ENCODE measurements at regions not wholly inside any gene's neighbourhood (a gene's known extent, or its start where the extent isn't known, plus 50 kb on each side); places are given as distances from the start of the nearest gene placed in this dataset.

DNA sequence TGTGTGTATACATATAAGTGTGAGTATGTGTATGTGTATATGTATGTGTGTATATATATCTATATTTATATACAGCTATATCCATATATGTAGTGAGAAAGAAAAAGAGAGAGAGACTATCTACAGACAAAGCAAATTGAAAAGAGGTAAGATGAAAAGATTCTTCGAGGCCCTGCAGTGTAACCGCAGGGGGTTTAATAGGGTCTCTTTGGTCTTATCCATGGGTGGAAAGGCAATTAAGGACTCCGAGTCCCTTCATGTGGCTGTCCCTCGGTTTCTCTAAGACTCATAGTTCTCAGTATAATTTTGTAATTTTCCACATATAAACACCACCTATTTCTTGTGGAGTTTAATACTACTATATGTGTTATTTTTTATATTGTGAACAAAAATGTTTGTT, 50.6 kb upstream of the JAZF1 start:
- in situ Hi-C loops (cut with HindIII; ENCODE audit: low sequenced_read_pairs) = no loop called here
- DNase-seq (ENCODE audit: low spot score) = no peak

DNA sequence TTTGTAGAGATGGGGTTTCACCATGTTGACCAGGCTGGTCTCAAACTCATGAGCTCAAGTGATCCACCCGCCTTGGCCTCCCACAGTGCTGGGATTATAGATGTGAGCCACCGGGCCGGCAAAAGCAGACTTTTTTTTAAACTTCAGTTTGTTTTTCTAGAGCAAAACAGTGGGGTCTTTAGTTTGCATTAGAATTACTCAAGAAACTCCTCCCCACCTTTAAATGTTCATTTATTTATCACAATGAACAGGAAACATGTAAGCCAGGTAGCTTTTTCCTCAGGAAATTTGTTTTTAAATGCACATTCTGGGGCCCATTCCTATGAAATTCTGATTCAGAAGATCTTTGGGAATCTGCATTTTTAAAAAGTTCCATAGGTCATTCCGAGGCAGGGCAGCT, 56.0 kb upstream of the JAZF1 start:
- DNase-seq (ENCODE audit: low spot score) = no peak
- in situ Hi-C loops (cut with HindIII; ENCODE audit: low sequenced_read_pairs) = no loop called here

DNA sequence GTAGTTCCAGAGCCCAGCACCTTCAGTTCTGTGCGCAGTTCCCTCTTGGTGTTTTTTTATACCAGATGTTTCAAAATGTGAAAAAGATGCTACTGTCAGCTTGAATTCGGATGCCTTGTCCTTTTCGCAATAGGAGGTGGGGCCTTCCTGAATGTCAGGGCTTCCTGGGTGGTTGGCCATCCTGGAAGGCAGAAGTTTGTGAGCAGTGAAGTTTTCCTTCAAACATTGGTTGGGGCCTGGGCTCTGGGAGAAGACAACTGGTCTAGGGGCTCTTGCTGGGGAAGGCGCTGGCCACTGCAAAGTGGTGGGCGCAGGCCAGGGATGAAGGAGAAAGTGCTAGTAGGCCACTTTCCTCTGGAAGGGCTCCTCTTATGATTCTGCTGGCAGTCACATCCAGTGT, 56.8 kb upstream of the JAZF1 start:
- in situ Hi-C loops (cut with HindIII; ENCODE audit: low sequenced_read_pairs) = no loop called here
- DNase-seq (ENCODE audit: low spot score) = no peak

DNA sequence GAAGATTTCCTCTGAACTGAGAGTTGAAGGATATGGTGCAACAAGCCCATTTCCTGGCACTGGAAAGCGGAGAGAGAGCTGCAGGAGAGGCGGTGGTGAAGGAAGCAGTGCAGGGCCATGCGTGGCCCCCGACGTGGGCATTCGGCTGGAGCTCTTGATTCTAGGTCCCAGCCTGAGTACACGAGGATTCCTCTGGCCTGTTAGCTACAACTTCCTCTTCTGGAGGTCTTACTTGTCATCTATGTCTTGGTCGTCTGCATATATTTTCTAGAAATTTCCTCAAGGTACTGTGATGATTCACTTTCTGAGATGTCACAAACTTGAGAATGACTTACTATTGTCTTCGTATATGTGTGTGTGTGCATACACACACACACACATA, 59.2 kb upstream of the JAZF1 start:
- in situ Hi-C loops (cut with HindIII; ENCODE audit: low sequenced_read_pairs) = no loop called here
- no peak for DNase-seq (ENCODE audit: low spot score)

DNA sequence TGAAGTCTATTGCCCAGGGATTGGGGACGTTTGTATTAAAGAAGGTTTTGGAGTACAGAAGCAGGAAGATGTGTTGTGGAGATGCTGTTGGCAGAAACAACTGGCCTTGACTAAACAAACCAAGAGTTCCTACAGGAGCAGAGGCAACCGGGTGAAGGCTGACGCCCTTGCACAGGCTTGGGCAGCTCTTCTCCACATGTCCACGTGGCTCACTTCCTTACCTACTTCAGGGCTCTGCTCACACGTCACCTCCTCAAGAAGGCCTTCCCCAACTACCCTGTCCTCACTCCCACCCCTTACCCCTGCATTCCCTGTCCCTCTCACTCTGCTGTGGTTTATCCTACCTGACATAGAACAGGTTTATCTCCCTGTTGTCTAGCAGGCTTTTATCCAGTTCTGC, 59.9 kb upstream of the JAZF1 start:
- no peak for DNase-seq (ENCODE audit: low spot score)
- in situ Hi-C loops (cut with HindIII; ENCODE audit: low sequenced_read_pairs) = no loop called here

DNA sequence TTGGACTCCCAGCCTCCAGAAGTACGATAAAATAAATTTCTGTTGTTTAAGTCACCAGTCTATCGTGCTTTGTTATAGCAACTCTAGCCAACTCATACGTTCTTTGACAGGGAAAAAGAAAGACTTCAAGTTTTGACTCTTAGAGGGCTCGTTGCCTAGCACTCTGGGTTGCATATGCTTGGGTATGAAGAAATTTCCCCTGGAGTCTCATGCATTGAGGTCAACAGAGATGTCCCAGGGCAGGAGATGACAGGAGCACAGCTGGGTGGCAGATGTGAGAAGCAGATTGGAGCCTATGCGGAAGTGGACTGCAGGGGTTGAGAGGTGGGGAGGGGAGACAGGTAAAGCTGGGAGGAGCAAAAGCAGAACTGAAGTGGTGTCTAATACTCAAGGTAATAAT, 63.3 kb upstream of the JAZF1 start:
- in situ Hi-C loops (cut with HindIII; ENCODE audit: low sequenced_read_pairs) = no loop called here
- no peak for DNase-seq (ENCODE audit: low spot score)

DNA sequence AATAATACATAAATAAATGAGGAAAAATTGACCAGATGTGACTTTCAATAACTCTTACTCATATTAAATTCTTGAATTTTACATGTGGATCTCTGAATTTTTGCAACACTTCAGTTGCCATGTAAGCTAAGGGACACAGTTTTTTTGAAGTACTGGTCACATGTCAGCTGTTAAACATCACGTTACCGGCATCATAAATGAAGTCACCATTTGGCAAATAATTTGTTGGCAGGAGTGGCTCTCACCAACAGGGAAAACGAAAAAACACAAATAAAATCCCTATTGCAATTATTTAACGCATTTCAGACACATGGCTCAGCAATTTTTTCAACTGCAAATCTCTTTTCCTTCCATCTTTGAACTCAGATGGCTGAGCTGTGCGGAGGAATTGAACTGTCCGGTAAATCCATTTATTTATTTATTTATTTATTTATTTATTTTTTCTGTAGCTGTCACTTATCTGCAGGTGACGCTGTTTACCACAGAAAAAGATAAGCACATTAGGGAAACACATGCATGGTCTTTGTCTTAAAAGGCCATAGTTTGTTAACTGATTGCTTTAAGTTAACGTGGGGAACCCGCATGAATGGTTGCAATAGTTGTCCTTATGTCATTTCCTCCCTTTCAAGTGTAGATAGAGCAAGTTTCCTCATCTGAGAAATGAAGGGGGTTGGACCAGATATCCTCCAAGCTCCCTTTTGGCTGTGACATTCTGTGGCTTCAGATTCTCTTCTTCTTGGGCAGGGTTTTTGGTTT, 64.7 kb upstream of the JAZF1 start:
- no peak for DNase-seq (ENCODE audit: low spot score)
- in situ Hi-C loops (cut with HindIII; ENCODE audit: low sequenced_read_pairs) = no loop called here

DNA sequence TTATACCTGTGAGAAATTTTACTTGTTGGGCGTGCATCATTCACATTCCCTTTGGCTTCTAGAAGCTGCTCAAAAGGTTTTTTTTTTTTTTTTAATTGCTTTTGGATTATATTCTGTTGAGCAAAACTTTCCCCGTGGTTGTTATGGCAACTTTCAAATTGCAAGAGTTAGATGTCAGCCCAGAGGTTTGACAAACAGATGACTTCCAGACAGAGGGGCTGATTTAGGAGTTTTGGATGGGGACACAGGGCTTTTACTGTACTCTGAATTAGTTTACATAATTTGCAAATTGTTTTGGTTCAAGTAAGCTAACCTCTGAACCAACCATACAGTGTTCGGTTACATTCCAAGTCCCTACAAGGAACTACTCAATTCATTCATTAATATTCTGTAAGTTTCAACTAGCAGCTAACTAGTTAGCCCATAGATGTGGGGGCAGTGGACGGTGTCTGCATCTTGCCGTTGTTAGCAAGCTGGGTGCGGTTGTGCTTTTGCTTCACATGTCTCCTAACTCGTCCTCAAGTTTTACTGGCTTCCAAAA, 66.4 kb upstream of the JAZF1 start:
- in situ Hi-C loops (cut with HindIII; ENCODE audit: low sequenced_read_pairs) = no loop called here
- no peak for DNase-seq (ENCODE audit: low spot score)

DNA sequence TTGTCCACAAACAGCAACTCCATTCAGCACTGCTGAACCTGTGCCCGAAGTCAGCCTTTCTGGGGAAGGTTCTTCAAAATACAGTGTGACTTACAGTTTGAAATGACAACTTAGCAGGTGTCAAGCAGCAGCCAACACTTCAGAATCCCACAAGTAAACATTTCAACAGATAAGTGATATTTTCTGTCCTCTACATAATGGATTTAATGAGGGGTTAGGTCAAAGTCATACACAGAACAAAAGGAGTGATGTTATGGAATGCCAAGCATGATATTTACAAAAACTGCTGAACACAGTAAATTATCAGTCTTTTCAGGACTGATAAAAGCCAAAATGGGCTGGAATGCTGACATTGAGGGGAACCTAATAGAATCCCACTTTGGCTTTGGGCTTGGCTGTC, 77.6 kb upstream of the JAZF1 start:
- in situ Hi-C loops (cut with HindIII; ENCODE audit: low sequenced_read_pairs) = no loop called here

DNA sequence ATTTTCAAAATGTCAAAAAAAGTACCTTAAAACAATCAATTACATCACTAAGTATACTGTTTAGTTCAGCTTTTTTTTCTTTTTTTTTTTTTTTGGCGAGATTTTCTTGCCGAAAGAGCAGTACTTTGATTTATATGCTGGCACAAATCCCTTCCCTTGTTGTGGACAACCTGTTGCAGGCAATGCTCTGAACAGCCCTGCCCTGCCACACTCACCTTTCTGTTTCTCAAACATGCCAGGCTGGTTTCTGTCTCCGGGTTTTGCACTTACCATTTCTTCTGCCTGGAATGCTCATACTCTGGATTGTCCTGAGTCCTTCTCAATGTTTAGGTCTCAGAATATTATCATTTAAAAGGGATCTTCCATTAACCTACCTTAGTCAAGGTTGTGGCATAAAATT, 80.4 kb upstream of the JAZF1 start:
- DNase-seq (ENCODE audit: low spot score) = no peak
- in situ Hi-C loops (cut with HindIII; ENCODE audit: low sequenced_read_pairs) = no loop called here

More for the DNA sequence above, 77.6 kb upstream of the JAZF1 start:
- DNase-seq (ENCODE audit: low spot score) = no peak

DNA sequence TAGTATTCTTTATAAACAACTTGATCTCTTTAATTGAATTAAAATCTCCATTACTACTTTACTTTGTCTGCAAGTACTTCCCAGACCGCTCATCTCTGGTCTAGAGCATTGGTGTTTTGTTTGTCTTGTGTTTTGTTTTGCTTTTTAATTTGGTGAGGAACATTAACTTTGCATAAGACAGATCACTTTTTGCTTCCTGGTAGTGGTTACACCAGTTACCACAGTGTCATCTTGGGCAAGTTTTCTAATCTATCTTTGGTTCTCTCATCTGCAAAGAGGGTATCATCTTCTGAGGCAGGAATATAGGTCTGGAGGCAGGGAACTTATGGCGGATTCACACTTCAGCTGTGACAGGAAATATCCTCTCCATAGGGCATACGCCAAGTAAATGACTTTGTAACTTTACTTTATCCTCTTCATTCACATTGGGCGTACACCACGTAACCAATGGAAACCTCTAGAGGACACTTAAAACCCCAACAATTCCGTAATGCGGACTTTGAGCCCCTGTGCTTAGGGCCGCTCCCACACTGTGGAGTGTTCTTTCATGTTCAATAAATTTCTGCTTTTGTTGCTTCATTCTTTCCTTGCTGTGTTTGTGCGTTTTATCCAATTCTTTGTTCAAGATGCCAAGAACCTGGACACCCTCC, 83.2 kb upstream of the JAZF1 start:
- DNase-seq (ENCODE audit: low spot score) = no peak
- in situ Hi-C loops (cut with HindIII; ENCODE audit: low sequenced_read_pairs) = no loop called here

DNA sequence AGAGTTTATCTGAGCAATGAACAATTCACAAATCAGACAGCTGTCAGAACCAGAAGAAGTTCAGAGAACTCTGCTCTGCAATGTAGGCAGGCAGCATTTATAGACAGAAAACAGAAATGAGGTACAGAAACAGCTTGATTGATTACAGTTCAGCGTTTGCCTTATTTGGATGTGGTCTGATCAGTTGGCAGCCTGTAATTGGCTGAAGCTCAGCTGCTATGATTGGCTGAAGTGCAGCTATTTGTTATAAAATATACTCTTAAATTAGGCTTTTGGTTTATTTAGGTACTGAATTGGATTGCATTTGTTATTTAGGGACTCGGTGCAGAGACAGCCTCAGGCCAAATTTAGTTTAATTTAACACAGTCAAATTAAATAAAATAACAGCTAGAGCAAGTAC, 85.8 kb upstream of the JAZF1 start:
- DNase-seq (ENCODE audit: low spot score) = no peak
- in situ Hi-C loops (cut with HindIII; ENCODE audit: low sequenced_read_pairs) = no loop called here

DNA sequence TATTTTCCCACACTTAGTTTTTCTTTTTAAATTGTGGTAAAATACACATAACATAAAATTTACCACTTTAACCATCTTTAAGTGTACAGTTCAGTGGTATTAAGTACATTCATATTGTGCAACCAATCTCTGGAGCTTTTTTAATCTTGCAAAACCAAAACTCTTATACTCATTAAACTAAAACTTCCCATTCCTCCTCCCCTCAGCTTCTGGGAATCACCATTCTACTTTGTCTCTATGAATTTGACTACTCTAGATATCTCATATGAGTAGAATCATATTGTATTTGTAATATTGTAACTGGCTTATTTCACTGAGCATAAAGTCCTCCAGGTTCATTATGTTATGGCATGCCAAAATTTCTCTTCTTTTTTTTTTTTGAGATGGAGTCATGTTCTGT, 86.4 kb upstream of the JAZF1 start:
- DNase-seq (ENCODE audit: low spot score) = no peak
- in situ Hi-C loops (cut with HindIII; ENCODE audit: low sequenced_read_pairs) = no loop called here

DNA sequence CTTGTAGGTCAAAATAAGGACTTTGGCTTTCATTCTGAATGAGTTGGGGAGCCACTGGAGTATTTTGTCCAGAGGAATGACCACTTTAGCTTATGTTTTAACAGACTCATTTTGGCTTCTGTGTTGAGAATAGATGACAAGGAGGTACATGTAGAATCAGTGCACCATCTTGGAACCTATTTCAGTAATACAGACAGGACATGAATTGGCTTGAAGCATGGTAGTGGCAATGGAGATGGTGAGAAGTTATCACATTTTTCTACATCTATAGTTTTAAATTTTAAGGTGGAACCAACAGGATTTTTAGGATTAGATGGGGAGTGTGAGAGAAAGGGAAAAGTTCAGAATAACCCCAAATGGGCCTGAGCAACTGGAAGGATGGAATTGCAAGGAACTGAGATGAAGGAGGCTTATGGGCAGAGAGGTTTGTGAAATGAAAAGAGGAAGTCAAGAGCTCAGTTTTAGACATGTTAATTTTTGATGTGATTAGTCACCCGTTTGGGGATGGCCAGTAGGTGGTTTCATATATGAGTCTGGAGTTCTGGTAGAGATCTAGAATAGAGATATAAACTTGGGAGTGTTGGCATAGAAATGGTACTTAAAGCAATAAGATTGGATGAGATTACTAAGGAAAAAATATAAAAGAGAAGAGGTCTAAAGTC, 89.2 kb upstream of the JAZF1 start:
- DNase-seq (ENCODE audit: low spot score) = no peak
- in situ Hi-C loops (cut with HindIII; ENCODE audit: low sequenced_read_pairs) = no loop called here

DNA sequence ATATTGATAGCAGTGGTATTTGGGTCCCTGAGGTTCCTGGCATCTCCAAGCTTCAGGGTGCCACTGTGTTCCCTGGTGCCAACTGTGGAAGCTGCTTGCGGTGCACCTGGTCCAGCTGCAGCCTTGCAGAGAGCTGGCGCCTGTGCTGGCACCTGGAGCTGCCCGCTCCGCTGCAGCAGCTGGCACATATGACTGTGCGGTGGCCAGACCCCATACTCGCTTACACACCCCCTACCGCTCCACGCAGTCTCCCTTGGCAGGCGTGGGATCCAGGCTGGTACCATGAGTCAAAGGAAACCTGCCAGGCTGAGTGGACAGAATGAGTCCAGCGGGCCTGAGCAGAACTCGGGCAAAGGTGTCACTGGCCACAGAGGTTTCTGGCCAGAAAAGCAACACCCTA, 89.9 kb upstream of the JAZF1 start:
- in situ Hi-C loops (cut with HindIII; ENCODE audit: low sequenced_read_pairs) = no loop called here
- no peak for DNase-seq (ENCODE audit: low spot score)

DNA sequence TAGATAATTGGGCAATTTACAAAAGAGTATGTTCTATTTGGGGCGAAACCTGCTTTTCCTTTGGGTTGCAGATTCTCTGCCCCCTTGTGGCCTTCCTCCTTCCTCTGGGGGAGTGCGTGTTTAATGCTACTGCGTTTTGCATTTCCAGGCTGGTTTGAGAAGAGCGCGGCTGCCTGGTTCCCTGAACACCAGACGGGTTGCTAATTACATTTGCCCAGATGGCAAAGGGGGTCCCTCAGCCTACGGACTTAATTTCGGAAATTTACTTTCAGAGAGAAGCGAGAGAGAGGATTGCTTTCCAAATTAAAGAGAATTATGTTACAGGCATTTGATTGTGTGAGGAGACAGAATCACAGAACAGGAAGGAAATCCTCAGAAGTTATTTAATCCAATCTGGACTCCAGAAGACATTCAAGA, 91.9 kb upstream of the JAZF1 start:
- in situ Hi-C loops (cut with HindIII; ENCODE audit: low sequenced_read_pairs) = no loop called here
- peak; percentile 66 for DNase-seq (ENCODE audit: low spot score)

DNA sequence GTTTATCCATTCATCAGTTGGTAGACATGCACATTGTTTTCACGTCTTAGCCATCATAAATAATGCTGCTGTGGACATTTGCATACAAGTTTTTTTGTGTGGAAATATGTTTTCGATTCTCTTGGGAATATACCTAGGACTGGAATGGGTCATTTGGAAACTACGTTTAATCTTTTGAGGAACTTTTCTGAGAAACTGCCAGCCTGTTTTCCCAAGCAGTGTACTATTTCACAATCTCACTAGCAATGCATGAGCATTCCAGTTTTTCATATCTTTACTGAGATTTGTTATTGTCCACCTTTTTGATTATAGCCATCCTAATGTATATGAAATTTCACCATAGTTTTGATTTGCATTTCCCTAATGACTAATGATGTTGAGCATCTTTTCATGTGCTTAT, 95.7 kb upstream of the JAZF1 start:
- in situ Hi-C loops (cut with HindIII; ENCODE audit: low sequenced_read_pairs) = no loop called here
- no peak for DNase-seq (ENCODE audit: low spot score)

DNA sequence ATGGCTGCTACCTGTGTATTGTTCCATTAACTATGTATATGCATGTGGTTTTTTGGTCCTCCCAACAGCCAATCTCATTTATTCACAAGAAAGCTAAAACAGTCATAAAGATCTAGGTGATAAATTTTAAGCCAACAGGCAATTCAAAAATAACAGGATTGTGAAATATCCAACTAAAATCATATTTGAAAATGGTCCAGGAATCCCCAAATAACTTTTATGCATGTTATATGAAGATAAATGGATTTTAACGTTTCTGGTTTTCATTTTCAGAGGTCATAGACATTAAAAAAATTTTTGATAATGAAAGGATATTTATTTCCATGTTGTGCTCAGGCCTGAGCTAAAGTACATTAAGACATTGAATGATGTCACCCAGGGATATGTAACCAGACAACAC, 96.8 kb upstream of the JAZF1 start:
- in situ Hi-C loops (cut with HindIII; ENCODE audit: low sequenced_read_pairs) = no loop called here
- DNase-seq (ENCODE audit: low spot score) = no peak

DNA sequence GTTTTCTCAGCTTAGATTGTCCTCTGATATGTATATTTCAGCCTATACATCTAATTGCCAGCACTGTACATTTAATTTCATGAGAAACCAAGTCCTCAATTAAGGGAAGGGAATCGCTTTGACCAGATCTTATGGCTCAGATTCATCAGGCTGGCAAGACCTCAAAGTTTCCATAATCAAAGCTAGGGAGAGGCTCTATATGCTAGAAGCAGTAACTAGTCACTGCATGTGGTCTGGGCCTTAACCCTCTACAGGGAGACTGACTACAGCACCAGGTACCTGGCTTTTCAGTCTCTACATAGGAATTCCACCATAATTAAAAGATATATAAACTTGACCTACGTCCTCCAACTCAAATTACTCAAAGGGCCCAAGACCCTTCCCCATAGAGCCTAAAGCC, 97.4 kb upstream of the JAZF1 start:
- DNase-seq (ENCODE audit: low spot score) = no peak
- in situ Hi-C loops (cut with HindIII; ENCODE audit: low sequenced_read_pairs) = no loop called here

DNA sequence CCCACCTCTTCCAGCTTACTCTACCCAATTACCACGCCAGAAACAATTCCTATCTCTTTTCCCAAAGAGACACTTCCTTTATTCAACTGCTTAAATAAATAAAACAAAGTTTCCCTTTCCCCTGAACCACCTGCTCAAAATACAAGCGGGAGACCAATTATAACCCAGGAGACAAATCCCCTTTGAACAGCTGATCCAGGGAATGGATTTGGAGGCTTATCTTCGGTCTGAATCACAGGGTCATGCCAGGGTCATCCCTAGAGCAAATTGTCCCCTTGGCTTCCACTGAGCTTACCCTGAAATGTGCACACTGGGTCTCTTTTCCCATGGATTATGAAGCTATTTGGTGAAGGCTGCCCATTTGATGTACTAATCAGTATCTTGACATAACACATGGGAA, 99.9 kb upstream of the JAZF1 start:
- no peak for DNase-seq (ENCODE audit: low spot score)
- in situ Hi-C loops (cut with HindIII; ENCODE audit: low sequenced_read_pairs) = no loop called here

DNA sequence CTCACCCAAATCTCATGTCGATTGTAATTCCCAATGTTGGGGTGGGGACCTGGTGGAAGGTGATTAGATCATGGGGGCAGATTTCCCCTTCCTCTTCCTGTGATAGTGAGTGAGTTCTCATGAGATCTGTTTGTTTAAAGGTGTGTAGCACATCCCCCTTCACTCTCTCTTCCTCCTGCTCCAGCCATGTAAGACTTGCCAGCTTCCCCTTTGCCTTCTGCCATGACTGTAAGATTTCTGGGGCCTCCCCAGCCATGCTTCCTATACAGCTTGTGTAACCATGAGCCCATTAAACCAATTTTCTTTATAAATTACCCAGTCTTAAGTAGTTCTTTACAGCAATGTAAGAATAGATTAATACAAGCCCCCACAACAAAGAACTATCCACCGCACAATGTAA, 109.9 kb upstream of the JAZF1 start:
- DNase-seq (ENCODE audit: low spot score) = no peak
- in situ Hi-C loops (cut with HindIII; ENCODE audit: low sequenced_read_pairs) = no loop called here
